ENCODE measurements at regions not wholly inside any gene's neighbourhood (a gene's known extent, or its start where the extent isn't known, plus 50 kb on each side); places are given as distances from the start of the nearest gene placed in this dataset.

- TF ChIP-seq CTCF (conservative IDR thresholded peaks at IDR 0.05; ENCODE audit: low read depth in 2 of 2) (no peak), EZH2 (IDR thresholded peaks at IDR 0.05; ENCODE audit: low read depth, unreplicated experiment) (no peak), EZH2phosphoT487 (IDR thresholded peaks at IDR 0.05; ENCODE audit: unreplicated experiment) (no peak)
Observed at GRCh38 chr20:40087496-40087895, 601.5 kb downstream of the MAFB start (continued).

DNA sequence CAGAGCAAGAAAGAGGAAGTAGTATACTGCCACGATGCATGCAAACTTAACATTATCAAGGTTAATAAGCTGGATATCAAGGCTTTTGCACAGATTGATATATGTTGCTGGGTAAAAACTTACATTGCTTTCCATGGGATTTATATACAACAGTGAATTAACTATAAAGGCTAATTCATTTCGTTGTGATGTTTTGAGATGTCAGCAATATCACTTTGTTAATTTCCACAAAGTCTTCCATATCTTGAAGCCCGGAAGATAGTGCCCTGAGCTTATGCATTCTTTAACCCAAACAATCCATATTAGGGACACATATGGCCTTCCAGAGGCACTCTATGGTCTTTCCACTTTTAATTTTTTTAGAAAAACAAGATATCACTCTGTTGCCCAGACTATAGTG is 603.5 kb downstream of the MAFB start:
- H3K4me1 Mint-ChIP-seq = peaks cover 12% of the 10 kb centered on the region; the same call in 2 of the 3 replicates
- no peak overlapping the region for H3K4me3 ChIP-seq
- ATAC-seq (no peak), DNase-seq (ENCODE audit: low spot score) (no peak)
- peaks cover 20% of the 10 kb centered on the region for H3K36me3 Mint-ChIP-seq (ENCODE audit: low read depth)
- H3K27me3 Mint-ChIP-seq (ENCODE audit: insufficient read depth, low read depth, poor library complexity) = no peaks in the 10 kb centered on the region
- no peaks in the 10 kb centered on the region for H4K20me1 ChIP-seq (replicated peaks; ENCODE audit: insufficient read depth)
- peaks cover under 1% of the 10 kb centered on the region; the same call in 1 of the 3 replicates for H3K9me3 Mint-ChIP-seq
- no peak overlapping the region for H2AFZ ChIP-seq
- H3K27ac ChIP-seq (ENCODE audit: low read depth) = no peak overlapping the region
- no peak overlapping the region for H3K27ac Mint-ChIP-seq
- TF ChIP-seq ZNF462 (CRISPR knock-in tag; IDR thresholded peaks at IDR 0.05) (no peak), CTCF (conservative IDR thresholded peaks at IDR 0.05; ENCODE audit: low read depth in 2 of 2) (no peak)
- TF ChIP-seq, protein P1, sequence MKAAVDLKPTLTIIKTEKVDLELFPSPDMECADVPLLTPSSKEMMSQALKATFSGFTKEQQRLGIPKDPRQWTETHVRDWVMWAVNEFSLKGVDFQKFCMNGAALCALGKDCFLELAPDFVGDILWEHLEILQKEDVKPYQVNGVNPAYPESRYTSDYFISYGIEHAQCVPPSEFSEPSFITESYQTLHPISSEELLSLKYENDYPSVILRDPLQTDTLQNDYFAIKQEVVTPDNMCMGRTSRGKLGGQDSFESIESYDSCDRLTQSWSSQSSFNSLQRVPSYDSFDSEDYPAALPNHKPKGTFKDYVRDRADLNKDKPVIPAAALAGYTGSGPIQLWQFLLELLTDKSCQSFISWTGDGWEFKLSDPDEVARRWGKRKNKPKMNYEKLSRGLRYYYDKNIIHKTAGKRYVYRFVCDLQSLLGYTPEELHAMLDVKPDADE (IDR thresholded peaks at IDR 0.05) = no peak
- H3K27me3 ChIP-seq (ENCODE audit: insufficient read depth) = no peaks in the 10 kb centered on the region
- H3K9me2 ChIP-seq (ENCODE audit: insufficient read depth) = peaks cover 19% of the 10 kb centered on the region
- H3K4me1 ChIP-seq (ENCODE audit: insufficient read depth) = peaks cover 4% of the 10 kb centered on the region; the same call in 1 of the 2 replicates
- no peak overlapping the region for H3K4me3 Mint-ChIP-seq
- H3K4me2 ChIP-seq = no peak overlapping the region
- no peaks in the 10 kb centered on the region for H3K36me3 ChIP-seq (ENCODE audit: insufficient read depth)
- H3K79me2 ChIP-seq (replicated peaks; ENCODE audit: insufficient read depth) = no peaks in the 10 kb centered on the region
- H3F3A ChIP-seq (replicated peaks; ENCODE audit: low read depth) = no peaks in the 10 kb centered on the region
